ENCODE measurements at regions not wholly inside any gene's neighbourhood (a gene's known extent, or its start where the extent isn't known, plus 50 kb on each side); places are given as distances from the start of the nearest gene placed in this dataset.
"Not testable (repeated sequence)": the region's sequence is repeated elsewhere in the genome, so short reads cannot be mapped to it uniquely, and the experiment has no call there.

DNA sequence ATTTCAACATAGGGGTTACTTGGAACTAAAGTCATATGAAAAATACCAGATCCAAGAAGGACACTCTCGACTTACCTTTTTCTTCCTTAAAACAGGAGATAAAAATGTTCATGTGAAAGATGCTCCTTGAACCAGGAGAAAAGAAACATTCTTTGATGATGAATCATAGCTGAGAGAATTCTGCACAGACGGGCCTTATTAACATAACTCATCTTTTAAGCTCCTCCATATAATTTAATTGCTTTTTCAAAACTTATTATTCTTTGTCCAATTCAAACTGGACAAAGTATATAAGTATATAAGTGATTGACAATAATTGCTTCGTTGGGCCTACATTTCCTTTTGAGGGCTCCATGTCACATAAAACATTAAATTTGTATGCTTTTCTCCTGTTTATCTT is 945.2 kb upstream of the C9orf72 start:
- no peak for DNase-seq

DNA sequence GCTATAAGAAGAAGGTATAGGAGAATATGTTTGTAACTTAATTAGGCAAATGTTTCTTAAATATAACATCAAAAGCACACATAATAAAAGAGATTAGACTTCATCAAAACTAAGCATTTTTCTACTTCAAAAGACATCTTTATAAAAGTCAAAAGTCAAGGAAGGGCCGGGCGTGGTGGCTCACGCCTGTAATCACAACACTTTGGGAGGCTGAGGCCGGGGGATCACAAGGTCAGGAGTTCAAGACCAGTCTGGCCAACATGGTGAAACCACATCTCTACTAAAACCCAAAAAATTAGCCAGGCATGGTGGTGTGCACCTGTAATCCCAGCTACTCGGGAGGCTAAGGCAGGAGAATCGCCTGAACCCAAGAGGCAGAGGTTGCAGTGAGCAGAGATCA is 951.0 kb upstream of the C9orf72 start:
- not testable (repeated sequence) for DNase-seq

DNA sequence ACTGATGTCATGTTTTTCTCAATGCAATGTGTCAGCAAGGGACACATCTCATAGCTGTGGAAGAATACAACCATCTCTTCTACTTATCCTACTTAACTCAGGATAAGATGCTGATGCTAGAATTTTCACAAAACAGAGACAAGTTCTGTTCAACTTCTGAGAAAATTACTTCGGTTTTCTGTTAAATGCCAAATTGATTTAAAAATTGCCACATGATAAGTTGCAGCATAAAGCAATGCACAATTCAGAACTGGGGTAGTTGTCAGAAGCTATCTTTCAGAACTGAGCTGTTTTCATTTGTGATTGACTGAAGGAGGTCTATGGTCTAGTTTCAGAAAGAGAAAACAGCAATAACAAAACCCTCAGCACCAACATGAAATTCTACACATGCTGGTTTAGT is 954.8 kb upstream of the C9orf72 start:
- DNase-seq, result no peak

DNA sequence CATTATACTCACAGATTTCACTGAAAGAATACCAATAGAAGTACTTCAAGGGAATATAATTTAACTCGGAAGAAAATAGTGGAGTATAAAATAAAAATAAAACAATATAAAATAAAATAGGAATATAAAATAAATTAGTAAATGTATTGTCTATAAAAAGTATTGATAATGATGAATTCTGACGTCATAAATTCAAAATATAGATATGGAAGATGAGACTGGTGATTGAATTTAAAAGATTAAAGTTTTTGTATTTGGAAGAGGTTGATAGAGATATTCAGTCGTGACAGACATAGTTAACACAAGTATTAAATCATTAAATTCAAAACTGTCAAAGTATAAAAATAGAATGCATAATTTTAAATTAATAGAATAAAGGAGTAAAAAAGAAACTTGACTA is 964.9 kb upstream of the C9orf72 start:
- no peak for DNase-seq

DNA sequence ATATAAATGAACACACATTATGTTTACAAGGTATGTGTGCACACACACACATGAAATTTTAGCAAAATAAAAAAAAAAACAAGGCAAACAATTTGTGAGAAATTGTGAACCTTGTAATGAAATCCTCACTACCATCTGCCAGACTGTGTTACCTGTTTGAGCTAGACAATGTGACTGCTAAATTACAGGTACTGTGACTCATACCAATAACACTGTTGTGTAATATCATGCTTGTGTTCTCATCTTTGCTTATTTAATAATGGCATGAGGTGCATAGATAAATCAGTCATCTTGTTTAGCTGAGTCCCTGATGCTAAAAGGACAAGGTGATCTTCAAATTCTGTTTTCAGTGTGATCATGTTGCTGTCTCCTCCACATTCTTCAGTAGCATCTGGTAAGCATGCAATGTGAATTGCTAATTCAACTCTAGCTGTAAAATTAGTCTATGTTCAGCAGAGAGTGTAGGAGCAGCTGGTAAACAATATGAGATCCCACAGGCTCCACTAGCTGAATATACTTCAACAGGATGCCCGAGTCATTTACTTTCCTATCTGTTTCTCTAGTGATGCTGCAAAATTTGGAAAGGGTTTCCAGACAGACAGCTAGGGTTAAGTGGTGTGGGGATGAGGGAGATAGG is 966.3 kb upstream of the C9orf72 start:
- DNase-seq, result no peak

DNA sequence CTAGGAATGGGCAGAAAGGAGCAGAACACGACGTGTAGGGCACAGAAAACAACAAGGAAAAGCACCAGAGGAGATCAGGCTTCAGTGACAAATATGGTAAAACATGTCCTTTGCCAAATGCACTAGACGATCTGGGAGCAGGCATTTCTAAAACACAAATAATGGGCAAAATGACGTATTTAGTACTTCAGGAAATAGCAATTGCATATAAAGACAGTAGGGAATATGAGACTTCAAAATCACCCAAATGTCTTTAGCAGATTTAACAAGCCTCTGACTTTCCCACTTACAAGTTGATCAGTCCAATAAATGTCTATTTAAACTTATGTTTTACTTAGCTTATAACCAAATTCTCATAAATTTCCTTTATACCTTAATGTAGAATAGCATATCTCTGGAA is 969.6 kb upstream of the C9orf72 start:
- no peak for DNase-seq

DNA sequence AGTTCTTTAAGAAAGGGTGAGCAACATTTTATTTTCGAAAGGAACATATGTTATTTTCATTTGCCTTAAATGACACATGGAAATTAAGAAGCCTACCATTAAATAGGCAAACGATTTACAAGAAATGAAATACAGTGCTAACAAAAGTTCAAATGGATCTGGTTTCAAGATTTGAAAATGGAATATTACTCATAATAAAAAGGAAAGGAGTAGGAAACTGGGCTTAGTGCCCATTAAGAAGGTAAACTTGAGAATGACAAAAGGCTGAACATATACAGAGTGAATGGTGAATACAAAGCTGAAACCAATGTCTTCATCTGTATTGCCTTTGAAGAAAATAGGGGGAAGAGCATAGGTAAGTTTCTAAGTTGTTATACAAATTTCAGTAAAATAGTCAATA is 974.2 kb upstream of the C9orf72 start:
- DNase-seq, result no peak

DNA sequence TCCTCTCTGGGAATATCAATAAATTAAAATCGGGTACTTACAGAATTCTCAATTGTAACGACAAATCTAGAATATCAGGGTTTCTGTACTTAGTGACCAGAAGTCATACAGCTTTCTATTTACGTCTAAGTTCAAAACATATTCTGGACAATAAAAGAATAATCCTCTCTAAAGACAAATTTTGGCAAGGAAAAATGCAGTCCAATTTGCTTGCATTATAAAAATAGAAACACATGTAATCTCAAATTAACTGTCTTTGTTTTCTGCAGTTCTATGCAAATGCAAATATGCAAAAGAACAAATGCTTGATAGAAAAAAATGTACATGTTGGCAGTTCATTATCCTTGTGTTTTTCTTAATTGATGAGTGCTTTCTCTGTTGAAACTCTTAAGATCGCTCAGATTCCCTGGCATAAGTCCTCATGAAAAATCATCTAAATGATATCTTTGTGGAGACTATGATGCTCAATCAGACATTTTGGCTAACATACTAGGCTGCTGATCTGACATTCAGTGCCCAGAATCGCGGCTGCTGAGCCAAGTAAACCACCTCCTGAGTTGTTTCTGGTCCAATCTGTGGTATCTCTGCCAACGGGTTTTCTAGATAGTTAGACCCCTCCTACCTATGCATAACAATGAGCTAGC is 990.1 kb upstream of the C9orf72 start:
- DNase-seq, result no peak

DNA sequence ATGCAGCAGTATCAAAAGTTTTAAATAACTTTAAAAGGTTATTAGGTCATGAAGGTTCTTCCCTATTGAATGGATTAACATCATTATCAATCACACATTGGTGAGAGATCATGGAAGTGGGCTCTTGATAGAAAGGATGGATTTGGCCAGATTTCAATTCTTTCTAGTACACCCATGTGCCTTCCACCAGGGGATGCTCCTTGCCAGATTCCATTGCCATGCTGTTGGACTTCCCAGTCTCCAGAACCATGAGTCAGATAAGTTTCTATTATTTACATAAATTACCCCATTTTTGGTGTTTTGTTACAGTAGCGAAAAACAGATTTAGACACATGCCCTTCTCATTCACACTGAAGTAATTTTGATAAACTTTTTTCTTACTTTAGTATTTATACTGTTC is 1010.6 kb upstream of the C9orf72 start:
- DNase-seq, result no peak

DNA sequence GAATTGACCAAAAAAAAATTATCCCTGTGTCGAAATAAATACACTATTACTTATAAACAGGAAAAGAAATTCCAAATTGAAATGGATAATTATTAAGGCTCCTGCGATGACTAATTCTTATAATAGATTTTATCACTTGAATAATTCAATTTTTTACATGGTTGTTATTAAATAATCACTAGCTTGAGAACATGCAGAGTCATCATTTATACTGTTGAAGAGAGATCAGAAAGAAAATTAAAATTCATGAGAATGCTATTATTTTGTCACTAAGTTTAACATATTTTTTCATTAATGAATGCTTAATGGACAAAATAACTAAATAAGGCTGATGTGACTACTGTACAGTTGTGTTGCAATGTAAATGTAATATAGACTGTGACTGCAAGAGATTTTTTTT is 1011.3 kb upstream of the C9orf72 start:
- DNase-seq, result no peak

DNA sequence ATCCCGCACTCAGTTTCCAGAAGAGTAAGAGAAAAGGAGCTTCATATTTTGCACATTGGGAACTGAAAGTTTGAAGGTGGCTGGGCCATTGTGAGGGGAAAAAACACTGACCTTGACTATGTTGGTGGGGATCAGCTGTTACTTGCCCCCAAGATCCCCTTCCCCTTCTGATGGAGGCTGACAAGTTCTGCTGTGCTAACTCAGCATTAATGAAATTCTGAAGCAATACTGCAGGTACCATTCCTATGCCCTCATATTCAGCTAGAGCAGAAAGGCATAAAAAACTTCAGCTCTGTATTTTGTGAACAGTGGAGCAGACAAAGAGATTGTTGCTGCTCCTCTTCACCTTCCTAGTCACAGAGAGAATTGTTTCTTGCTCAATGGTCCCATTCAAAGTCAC is 1013.8 kb upstream of the C9orf72 start:
- DNase-seq, result no peak

DNA sequence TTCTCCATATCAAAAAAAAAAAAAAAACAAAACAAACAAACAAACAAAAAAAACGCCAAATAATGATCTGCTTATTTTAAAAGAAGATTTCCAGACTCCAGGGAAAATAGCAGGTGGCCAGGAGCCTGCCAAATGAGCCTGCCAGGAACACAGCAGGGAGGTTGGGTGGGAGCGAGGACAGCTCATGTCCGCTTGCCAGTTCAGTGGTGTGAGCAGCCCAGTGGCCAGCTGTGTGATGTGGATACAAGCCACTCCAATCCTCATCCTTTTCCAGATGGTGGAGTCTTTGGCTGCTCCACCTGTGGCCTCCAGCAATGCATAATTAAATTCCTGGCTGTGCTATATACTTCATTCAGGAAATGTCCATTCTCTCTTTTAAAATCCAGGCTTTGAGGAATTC is 1025.1 kb upstream of the C9orf72 start:
- peak; percentile 42 for DNase-seq

DNA sequence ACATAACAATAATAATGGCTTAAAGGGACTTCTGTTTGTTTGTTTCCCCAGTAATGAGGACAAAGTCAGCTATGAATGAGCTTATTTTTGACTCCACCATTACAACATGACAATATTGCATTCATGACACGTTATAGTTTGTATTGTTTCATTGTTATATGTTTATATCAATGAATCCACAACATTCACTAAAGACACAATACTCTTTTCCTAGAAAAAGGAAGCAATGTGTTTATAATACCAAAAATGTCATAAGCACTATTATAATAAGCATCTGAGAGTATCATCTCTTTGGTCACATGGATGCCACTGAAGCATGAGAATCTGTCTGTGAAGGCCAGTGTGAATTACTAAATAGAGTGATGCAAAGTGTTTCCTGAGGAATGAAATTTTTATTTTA is 1026.9 kb upstream of the C9orf72 start:
- DNase-seq, result no peak

DNA sequence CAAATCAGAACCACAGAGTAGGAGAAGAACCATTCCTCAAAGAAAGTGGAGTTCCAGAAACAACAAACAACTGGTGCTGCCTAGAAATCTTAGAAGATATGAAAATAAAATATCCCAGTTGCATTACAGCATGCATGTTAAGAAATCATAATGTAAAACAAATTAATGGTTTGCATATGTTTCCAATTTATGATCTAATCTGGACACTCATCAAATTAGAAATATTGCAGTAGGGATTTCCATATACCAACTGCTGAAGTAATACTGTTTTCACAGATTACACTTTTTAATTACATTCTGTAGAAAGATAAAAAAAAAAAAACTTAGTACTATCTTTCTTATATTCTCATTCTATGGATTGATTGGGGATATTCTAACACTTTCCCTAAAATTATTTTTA is 1034.6 kb upstream of the C9orf72 start:
- DNase-seq, result no peak

DNA sequence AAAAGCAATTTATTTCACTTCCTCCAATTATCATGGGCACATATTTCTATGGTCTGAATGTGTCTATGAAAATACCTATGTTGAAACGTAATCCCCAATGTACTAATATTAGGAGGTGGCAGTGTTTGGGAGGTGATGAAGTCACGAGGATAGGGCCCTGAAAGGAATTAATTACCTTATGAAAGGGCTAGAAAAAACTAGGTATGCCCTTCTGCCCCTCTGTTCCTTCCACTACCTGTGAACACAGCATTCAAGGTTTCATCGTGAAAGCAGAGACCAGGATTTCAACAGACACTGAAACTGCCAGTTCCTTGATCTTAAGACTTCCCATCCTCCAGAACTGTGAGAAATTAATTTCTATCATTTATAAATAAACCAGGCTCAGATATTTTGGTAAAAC is 1037.1 kb upstream of the C9orf72 start:
- DNase-seq, result no peak

DNA sequence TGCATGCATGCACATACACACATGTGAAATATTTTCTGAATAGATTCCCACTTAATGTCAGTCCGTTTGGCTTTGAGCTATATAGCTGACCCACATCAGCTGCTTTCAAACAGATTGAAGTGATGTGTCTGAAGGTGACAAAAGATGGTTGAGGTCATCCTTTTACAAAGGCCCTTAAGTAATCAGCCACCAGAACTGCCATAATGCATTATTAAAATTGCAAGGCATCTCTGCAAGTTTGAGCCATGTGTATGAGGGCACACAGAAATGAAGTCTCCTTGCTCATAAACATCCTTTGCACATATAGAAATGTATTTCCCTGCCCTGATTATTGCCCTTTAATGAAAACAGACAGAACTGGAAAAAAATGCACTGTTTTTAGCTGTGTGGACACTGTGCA is 1043.0 kb upstream of the C9orf72 start:
- DNase-seq, result no peak

DNA sequence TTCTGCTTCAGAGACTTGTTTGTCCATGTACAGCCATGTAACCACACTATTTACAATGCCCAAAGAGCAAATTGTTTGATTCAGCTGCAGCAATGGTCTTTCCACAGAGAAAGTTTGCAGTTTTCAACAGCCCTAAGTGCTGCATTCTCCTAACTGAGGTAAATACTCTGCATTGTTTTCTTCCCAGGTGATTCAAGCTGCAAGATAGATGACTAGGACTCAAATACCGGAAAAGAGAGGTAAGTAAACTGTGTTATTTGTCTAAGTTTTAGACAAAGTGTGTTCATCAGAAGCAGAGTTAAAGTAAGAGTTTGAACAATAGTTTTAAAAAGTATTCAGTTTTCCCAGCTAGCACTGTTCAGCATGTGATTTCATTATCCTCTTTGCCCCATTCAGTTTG is 1046.7 kb upstream of the C9orf72 start:
- no peak for DNase-seq

DNA sequence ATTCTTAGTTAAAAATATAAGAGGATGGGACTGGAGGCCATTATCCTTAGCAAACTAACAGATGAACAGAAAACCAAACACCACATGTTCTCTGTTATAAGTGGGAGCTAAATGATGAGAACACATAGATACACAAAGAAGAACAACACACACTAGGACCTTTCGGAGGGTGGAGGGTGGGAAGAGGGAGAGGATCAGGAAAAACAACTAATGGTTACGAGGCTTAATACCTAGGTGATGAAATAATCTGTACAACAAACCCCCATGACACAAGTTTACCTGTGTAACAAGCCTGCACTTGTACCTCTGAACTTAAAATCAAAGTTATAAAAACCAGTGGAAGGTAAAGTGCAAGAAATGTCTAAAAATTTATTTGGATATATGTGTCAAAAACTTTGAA is 1047.4 kb upstream of the C9orf72 start:
- DNase-seq, result no peak

DNA sequence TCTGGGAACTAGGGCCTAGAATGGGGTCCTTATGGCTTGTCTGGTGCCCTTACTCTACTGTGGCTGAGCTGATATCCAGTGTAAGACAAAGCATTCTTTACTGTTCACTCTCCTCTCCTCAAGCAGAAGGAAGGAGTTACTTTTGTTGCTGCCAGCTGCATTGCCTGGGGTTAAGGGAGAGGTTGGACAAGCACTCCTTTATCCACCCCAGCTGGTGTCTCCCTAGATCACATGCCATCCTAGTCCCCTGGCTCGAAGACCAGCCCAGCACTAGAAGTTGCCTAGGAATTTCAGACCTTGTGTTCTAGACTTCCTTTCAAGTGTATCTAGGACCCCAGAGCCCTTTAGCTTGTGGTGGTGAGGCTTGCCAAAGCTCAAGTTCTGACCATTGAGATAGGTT is 1051.5 kb upstream of the C9orf72 start:
- DNase-seq, result no peak

DNA sequence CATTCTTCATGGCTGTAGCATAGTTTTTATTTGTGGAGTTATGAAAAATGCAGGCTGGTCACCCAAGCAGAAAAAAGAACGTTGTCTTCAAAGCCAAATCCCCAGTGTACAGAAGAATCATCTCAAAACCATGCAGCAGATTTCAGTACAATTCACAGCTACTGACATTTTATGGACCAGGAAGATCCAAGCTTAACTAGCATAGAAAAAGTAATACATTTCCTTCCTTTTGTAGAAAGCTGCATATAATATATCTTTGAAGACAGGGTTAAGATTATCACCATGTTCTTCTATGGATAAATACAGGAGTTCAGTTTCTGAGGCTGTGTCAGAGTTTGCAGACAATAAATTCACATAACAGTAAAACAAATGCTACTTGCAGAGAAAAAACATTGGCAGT is 1054.8 kb upstream of the C9orf72 start:
- DNase-seq, result no peak

DNA sequence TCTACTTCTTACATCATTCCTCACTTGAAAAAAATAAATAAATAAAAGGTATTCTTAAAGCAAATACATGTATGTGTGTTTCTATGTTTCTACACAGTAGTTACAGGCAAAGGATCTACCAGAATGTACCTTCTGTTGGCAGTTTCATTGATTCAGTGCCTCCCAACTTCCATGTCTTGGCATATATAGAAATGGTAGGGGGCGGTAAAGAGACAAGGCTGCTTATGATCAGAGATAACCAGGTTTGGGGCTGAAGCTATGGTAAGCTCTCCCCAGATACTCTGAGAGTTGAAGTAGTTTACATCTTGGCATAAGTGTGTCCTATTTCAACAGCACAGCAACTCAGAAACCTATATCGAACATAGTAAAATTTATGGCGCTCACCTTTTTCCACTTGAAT is 1075.4 kb upstream of the C9orf72 start:
- peak; percentile 51 for DNase-seq

DNA sequence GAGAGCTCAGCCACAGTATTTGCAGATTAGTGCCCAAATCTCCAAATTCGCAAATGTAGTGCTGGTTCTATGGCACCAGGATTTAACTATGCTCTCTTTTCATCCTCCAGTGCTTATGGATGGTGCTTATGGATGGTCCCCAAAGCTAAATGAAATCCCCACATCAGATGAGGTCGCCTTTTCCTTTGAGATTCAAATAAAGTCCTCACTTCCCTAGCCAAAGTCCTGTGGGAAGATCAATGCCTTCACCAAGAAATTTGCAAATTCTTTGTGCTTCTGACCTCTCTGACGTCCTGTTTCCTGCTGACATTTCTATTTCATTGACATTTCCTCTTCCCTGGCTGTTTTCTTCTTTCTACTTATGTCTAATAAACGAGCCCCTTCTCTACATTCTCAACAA is 1077.0 kb upstream of the C9orf72 start:
- no peak for DNase-seq

DNA sequence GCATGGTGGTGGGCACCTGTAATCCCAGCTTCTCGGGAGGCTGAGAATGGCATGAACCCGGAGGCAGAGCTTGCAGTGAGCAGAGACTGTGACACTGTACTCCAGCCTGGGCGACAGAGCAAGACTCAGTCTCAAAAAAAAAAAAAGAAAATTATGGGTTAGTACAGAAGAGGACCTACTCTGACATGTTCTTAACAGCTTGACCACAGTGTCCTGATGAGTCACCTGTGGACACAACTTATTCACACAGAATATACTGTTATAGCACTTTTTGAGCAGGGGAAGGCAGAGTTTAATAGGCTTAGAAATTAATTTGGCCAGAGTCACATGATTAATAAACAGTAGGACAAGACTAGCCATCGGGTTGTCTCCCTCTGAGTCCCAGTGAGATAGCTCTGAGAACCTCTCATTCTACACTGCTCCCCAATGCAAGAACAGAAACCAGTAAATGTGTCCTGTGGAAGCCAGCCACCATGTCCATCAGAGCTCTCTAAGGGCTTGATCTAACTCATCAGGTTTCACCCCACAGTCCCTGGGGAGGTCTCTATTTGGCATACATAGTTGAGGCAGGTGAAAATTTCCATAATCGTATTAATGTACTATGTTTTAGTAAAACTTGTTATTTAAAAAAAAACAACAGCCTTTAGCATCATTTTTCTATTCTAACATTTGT is 1077.9 kb upstream of the C9orf72 start:
- no peak for DNase-seq

DNA sequence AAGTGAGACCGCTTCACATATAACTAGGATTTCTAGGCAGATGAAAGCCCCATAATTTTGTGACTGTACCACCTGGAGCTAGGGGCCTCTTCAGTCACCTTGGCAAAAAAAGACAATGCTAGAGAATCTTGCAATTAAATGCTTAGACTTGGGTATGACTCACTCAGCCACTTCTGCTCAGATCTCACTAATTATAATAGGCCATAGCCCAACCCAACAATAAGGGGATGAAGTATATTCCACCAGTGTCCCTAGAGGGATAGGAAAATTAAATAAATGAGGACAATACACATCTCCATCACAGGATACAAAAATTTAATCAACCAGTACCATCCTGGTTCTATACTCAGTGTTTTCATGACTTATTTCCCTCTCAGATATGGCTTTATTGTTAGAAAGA is 1079.9 kb upstream of the C9orf72 start:
- DNase-seq, result no peak

DNA sequence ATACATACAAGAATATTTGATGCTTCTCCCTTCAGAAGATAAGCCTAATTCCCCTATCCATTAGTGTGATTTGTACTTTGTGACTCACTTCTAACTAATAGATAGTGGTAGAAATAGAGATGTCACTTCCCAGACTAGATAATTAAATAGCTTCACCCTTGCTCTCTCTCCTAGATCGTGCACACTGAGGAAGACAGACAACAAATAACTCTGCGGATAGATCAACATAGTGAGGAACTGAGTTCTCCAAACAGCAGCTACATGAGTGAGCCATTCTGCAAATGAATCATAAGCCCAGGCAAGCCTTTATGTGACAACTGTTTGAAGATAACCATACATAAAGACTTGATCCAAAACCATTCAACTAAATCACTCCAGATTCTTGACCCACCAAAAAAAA is 1083.4 kb upstream of the C9orf72 start:
- DNase-seq, result no peak

All from NCI-H82 (cell line).